RPMI7951 (cell line): ENCODE measurements at regions not wholly inside any gene's neighbourhood (a gene's known extent, or its start where the extent isn't known, plus 50 kb on each side); places are given as distances from the start of the nearest gene placed in this dataset.
"Not testable (repeated sequence)": the region's sequence is repeated elsewhere in the genome, so short reads cannot be mapped to it uniquely, and the experiment has no call there.

Experiments used
- DNase-seq: peaks from one replicate; pipeline ENCODE4 v3.0.0-alpha.2; 2012; ENCODE audit warnings: low read depth

- no peak for DNase-seq
Observed at GRCh38 chr9:78905387-78905786, 608.5 kb downstream of the PSAT1 start.

GRCh38 chr9:78905986-78906755 is 609.2 kb downstream of the PSAT1 start:
- DNase-seq, result no peak

GRCh38 chr9:78909566-78909965 is 612.6 kb downstream of the PSAT1 start:
- no peak for DNase-seq

GRCh38 chr9:78916884-78917283 is 620.0 kb downstream of the PSAT1 start:
- DNase-seq, result not testable (repeated sequence)

GRCh38 chr9:78918976-78919375 is 622.1 kb downstream of the PSAT1 start:
- DNase-seq, result no peak

GRCh38 chr9:78919701-78920100 is 622.8 kb downstream of the PSAT1 start:
- no peak for DNase-seq

GRCh38 chr9:78921341-78921740 is 624.4 kb downstream of the PSAT1 start:
- DNase-seq, result no peak

GRCh38 chr9:78923966-78924659 is 627.2 kb downstream of the PSAT1 start:
- no peak for DNase-seq

GRCh38 chr9:78927099-78927940 is 630.4 kb downstream of the PSAT1 start:
- no peak for DNase-seq

GRCh38 chr9:78928625-78929405 is 631.9 kb downstream of the PSAT1 start:
- DNase-seq, result no peak

- no peak for DNase-seq
Observed at GRCh38 chr9:78930281-78930680, 633.4 kb downstream of the PSAT1 start.

GRCh38 chr9:78932849-78933627 is 636.1 kb downstream of the PSAT1 start:
- DNase-seq, result peak; percentile 82

- no peak for DNase-seq
Observed at GRCh38 chr9:78934880-78935279, 636.9 kb upstream of the TLE4 start.

GRCh38 chr9:78938821-78939220 is 632.9 kb upstream of the TLE4 start:
- no peak for DNase-seq

- DNase-seq, result no peak
Observed at GRCh38 chr9:78939311-78940065, 632.3 kb upstream of the TLE4 start.

- no peak for DNase-seq
Observed at GRCh38 chr9:78940121-78940855, 631.5 kb upstream of the TLE4 start.

- DNase-seq, result no peak
Observed at GRCh38 chr9:78954286-78954685, 617.5 kb upstream of the TLE4 start.

GRCh38 chr9:78958892-78959291 is 612.9 kb upstream of the TLE4 start:
- no peak for DNase-seq

GRCh38 chr9:78962156-78962555 is 609.6 kb upstream of the TLE4 start:
- no peak for DNase-seq
